ENCODE measurements at regions not wholly inside any gene's neighbourhood (a gene's known extent, or its start where the extent isn't known, plus 50 kb on each side); places are given as distances from the start of the nearest gene placed in this dataset.
"Not testable (repeated sequence)": the region's sequence is repeated elsewhere in the genome, so short reads cannot be mapped to it uniquely, and the experiment has no call there.

DNA sequence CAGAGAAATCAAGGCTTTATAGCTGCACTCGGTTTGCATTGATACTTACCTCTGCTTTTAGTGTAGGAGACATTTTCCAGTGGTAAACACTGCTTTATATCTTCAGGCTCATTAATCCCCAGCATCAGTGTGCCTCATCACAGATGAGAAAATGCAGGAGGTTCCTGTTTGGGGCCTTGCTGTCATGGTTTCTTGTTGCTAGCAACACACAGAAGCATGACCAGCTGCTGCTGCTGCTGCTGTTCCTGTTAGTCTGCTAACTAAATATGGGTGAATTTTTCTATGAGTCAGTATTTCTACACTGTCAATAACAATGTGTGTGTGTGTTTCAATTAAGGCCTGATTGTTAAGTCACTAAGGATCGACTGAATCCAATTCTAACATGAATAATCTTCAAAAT is 85.8 kb upstream of the RGS1 start:
- H3K27ac ChIP-seq, result peak overlapping the region; percentile 58

DNA sequence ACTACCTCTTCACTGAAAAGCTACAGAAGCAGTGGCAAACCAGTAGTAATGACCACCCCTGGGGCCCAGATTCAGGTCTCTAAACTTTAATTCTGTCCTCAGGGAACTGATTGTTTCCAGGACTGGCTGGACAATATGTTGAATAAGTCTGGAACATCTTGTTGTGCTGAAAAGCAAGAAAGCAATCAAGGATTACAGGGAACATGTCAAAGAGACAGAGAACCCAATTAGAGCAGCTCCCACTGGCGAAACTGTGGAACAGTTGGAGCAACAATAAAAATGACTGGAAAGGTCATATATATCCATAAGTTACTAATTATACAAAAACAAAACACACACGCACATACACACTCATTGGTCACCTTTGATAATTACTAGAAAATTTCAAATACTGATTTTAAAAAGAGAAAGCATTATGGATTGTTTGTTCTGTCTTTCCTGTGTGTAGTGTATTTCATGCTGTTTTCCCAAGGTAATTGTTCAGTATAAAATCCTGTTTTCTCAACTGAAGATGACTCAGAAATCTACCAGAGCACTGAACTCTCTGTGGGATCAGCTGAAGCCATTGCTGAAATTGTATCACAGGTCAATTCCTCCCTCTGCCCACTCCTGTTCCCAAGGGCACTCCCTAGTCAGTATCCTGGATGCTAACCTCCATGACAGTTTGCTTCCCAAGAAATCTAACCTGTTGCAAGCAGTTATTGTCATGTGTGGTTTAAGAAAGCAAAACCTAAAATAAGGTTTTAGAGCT is 83.6 kb upstream of the RGS1 start:
- peaks cover 22% of the 10 kb centered on the region for H3K4me1 ChIP-seq
- WGBS, result 91% methylated on average over 2 of the region's 2 CpGs
- H3K9me3 ChIP-seq, result no peaks in the 10 kb centered on the region
- no peak for DNase-seq (ENCODE audit: low spot score in 2 of 2)
- H3K4me3 ChIP-seq, result no peak overlapping the region
- no peaks in the 10 kb centered on the region for H3K36me3 ChIP-seq
- H3K27ac ChIP-seq, result no peak overlapping the region
- TF ChIP-seq CTCF (IDR thresholded peaks at IDR 0.05), result no peak
- TF ChIP-seq POLR2AphosphoS5 (IDR thresholded peaks at IDR 0.05), result no peak
- TF ChIP-seq EP300 (IDR thresholded peaks at IDR 0.05), result no peak
- no peak for TF ChIP-seq POLR2A (IDR thresholded peaks at IDR 0.05)
- no peaks in the 10 kb centered on the region for H3K27me3 ChIP-seq

More for the DNA sequence above, 85.8 kb upstream of the RGS1 start:
- no peak for TF ChIP-seq POLR2A (IDR thresholded peaks at IDR 0.05)
- peak in 2 of 3 donors; percentile 41 to 51 for TF ChIP-seq POLR2AphosphoS5 (IDR thresholded peaks at IDR 0.05)
- TF ChIP-seq CTCF (IDR thresholded peaks at IDR 0.05), result no peak
- TF ChIP-seq EP300 (IDR thresholded peaks at IDR 0.05), result no peak
- no peaks in the 10 kb centered on the region for H3K36me3 ChIP-seq
- H3K27me3 ChIP-seq, result no peaks in the 10 kb centered on the region
- peak in 1 of 2 donors; percentile 75 for DNase-seq (ENCODE audit: low spot score in 2 of 2)
- H3K4me1 ChIP-seq, result peaks cover 27% of the 10 kb centered on the region
- H3K9me3 ChIP-seq, result no peaks in the 10 kb centered on the region
- 8% methylated on average over 2 of the region's 2 CpGs for whole genome bisulfite sequencing
- no peak overlapping the region for H3K4me3 ChIP-seq

- Histone ChIP-seq H3K4me3 (no peak overlapping the region), H3K4me1 (peaks cover 21% of the 10 kb centered on the region), H3K27ac (no peak overlapping the region), H3K27me3 (no peaks in the 10 kb centered on the region), H3K36me3 (no peaks in the 10 kb centered on the region), H3K9me3 (no peaks in the 10 kb centered on the region)
- DNase-seq (ENCODE audit: low spot score in 2 of 2), result no peak
- 91% methylated on average over 1 of the region's 1 CpG for WGBS
- TF ChIP-seq EP300 (IDR thresholded peaks at IDR 0.05), result no peak
Observed at GRCh38 chr1:192493584-192493983, 82.0 kb upstream of the RGS1 start.

DNA sequence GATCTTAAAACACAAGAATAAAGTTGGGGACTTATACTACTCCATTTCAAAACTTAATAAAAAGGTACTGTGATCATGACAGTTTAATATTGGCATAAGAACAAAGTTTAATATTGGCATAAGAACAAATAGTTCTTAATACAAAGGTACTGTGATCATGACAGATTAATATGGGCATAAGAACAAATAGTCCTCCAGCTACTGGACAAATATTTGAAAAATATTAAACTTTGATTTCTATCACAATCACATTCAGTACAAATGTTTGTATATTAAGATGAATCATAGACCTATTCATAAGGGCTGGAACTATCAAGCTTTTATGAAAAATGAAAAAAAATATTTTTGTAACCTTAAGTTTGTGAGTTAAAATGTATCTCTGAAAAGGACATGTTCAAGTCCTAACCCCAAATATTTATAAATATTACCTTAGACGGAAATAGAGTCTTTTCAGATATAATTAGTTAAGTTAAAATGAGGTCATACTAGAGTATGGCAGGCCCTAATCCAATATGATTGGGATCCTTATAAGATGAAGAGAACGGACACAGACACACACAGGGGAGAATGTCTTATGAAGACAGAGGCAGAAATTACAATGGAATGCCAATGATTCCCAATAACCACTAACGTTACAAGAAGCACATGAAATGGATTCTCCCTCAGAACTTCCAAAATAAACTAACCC is 79.1 kb upstream of the RGS1 start:
- Histone ChIP-seq H3K36me3 (no peaks in the 10 kb centered on the region), H3K4me3 (no peak overlapping the region), H3K4me1 (no peaks in the 10 kb centered on the region), H3K27me3 (no peaks in the 10 kb centered on the region), H3K27ac (no peak overlapping the region), H3K9me3 (no peaks in the 10 kb centered on the region)
- TF ChIP-seq CTCF (IDR thresholded peaks at IDR 0.05) (no peak), POLR2AphosphoS5 (IDR thresholded peaks at IDR 0.05) (no peak), POLR2A (IDR thresholded peaks at IDR 0.05) (no peak), EP300 (IDR thresholded peaks at IDR 0.05) (no peak)
- 80% methylated on average over 3 of the region's 3 CpGs for WGBS
- no peak for DNase-seq (ENCODE audit: low spot score in 2 of 2)

- TF ChIP-seq POLR2AphosphoS5 (IDR thresholded peaks at IDR 0.05) (no peak), EP300 (IDR thresholded peaks at IDR 0.05) (no peak), CTCF (IDR thresholded peaks at IDR 0.05) (no peak), POLR2A (IDR thresholded peaks at IDR 0.05) (no peak)
- H3K4me1 ChIP-seq, result no peaks in the 10 kb centered on the region
- H3K27me3 ChIP-seq, result no peaks in the 10 kb centered on the region
- H3K27ac ChIP-seq, result no peak overlapping the region
- no peaks in the 10 kb centered on the region for H3K9me3 ChIP-seq
- no peaks in the 10 kb centered on the region for H3K36me3 ChIP-seq
- 93% methylated on average over 2 of the region's 2 CpGs for WGBS
- DNase-seq (ENCODE audit: low spot score in 2 of 2), result no peak
- H3K4me3 ChIP-seq, result no peak overlapping the region
Observed at GRCh38 chr1:192497214-192497794, 78.3 kb upstream of the RGS1 start.

GRCh38 chr1:192498092-192498491 is 77.5 kb upstream of the RGS1 start:
- H3K4me1 ChIP-seq; H3K9me3 ChIP-seq; DNase-seq (ENCODE audit: low spot score in 2 of 2); H3K4me3 ChIP-seq; H3K27ac ChIP-seq; H3K36me3 ChIP-seq; H3K27me3 ChIP-seq: not testable (repeated sequence)
- WGBS, result 97% methylated on average over 13 of the region's 13 CpGs

- H3K4me1 ChIP-seq; H3K36me3 ChIP-seq; H3K9me3 ChIP-seq; DNase-seq (ENCODE audit: low spot score in 2 of 2); H3K4me3 ChIP-seq; H3K27ac ChIP-seq; H3K27me3 ChIP-seq: not testable (repeated sequence)
- 96% methylated on average over 8 of the region's 29 CpGs for WGBS
Observed at GRCh38 chr1:192499061-192499581, 76.5 kb upstream of the RGS1 start.

DNA sequence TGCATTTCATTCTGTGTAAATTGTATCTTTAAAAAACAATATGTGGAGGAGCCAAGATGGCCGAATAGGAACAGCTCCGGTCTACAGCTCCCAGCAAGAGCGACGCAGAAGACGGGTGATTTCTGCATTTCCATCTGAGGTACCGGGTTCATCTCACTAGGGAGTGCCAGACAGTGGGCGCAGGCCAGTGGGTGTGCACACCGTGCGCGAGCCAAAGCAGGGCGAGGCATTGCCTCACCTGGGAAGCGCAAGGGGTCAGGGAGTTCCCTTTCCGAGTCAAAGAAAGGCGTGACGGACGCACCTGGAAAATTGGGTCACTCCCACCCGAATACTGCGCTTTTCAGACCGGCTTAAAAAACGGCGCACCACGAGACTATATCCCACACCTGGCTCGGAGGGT is 75.0 kb upstream of the RGS1 start:
- not testable (repeated sequence) for H3K4me1 ChIP-seq; H3K9me3 ChIP-seq; H3K4me3 ChIP-seq; H3K27ac ChIP-seq; H3K36me3 ChIP-seq; H3K27me3 ChIP-seq; DNase-seq (ENCODE audit: low spot score in 2 of 2)
- WGBS, result 95% methylated on average over 7 of the region's 23 CpGs
